ENCODE measurements at regions not wholly inside any gene's neighbourhood (a gene's known extent, or its start where the extent isn't known, plus 50 kb on each side); places are given as distances from the start of the nearest gene placed in this dataset.

- no peak for TF ChIP-seq ZNF660 (tag by site-specific recombination; IDR thresholded peaks at IDR 0.05)
- TF ChIP-seq ZNF362 (tag by site-specific recombination; IDR thresholded peaks at IDR 0.05): no peak
- no peak for TF ChIP-seq CTCF (tag by site-specific recombination; IDR thresholded peaks at IDR 0.05)
- TF ChIP-seq ZNF558 (tag by site-specific recombination; IDR thresholded peaks at IDR 0.05): no peak
- TF ChIP-seq ZNF292 (tag by site-specific recombination; IDR thresholded peaks at IDR 0.05; ENCODE audit: borderline replicate concordance, low read depth): no peak
- TF ChIP-seq ZNF404 (tag by site-specific recombination; IDR thresholded peaks at IDR 0.05): no peak
- no peak for TF ChIP-seq ZNF174 (tag by site-specific recombination; IDR thresholded peaks at IDR 0.05)
- TF ChIP-seq HOXC10 (CRISPR knock-in tag; IDR thresholded peaks at IDR 0.05): no peak
- TF ChIP-seq SALL2 (tag by site-specific recombination; IDR thresholded peaks at IDR 0.05; ENCODE audit: borderline replicate concordance): no peak
- no peak for TF ChIP-seq TRIM28 (IDR thresholded peaks at IDR 0.05; ENCODE audit: borderline replicate concordance, low read length)
These were observed 1672.7 kb upstream of the TMEFF2 start for GRCh38 chr2:193867454-193867853.
